Thyroid gland (tissue), 4 donors: ENCODE measurements at regions not wholly inside any gene's neighbourhood (a gene's known extent, or its start where the extent isn't known, plus 50 kb on each side); places are given as distances from the start of the nearest gene placed in this dataset.

ENCODE experiments used
- CTCF ChIP-seq, 6 experiments: fragments of 200-600 bp in 3 of 6; fragments of 450-650 bp in 3 of 6; sonication (generic) in 3 of 6; IDR thresholded peaks; one replicate each; pipeline ENCODE4 v1.5.1; 2016 to 2019; ENCODE audit warnings: antibody characterized with exemption in 6 of 6, mild to moderate bottlenecking in 2 of 6, inconsistent platforms in 1 of 6, moderate library complexity in 1 of 6
- POLR2A ChIP-seq, 2 donors: fragments of 450-650 bp; IDR thresholded peaks; one replicate each; pipeline ENCODE4 v1.6.1; 2017; ENCODE audit warnings: antibody characterized with exemption in 2 of 2, mild to moderate bottlenecking in 2 of 2, moderate library complexity in 1 of 2

- TF ChIP-seq CTCF (IDR thresholded peaks at IDR 0.05) (no peak), POLR2A (IDR thresholded peaks at IDR 0.05) (no peak)
Measured at GRCh38 chr9:87786423-87786822, 60.5 kb downstream of the CTSL start.
